DMS 273 treated with DMSO at 0.1 percent for 48 hours (cell line): ENCODE measurements at regions not wholly inside any gene's neighbourhood (a gene's known extent, or its start where the extent isn't known, plus 50 kb on each side); places are given as distances from the start of the nearest gene placed in this dataset.

Experiments used
- DNase-seq: peaks from one replicate; lab custom pipeline; 2025; lab: John Stamatoyannopoulos, UW

DNA sequence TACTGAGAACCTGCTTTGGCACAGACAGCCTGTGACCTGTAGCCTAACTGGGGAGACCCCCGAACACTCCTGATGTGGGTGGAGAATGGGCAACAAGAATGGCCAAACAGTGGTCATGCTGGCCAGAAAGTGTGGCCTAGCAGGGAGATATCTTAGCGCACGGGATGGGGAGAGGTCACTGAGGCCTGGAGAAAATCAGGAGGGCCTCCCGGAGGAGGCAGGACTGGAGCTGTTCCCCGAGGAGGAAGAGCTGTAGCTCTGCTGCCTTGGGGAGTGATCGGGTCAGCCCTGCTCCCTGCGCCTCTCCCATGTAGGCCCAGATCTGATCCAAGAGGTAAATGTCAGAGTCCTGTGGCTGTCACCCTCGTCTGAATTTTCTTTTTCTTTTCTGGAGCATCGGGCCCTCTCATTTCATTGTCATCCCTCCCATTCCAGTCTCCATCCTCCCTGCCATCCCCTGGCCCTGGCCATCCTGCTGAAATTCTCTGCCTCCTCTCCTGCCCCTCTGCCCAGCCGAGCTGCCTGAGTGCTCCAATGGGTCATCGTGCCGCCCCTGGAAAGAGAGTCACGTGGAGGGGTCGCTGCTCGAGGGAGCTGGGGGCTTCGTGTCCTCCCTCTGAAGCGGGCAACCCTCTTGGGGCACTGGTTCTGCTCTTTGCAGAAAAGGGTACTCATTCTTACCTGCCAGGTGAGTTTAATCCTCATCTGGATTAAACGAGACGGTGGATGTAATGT, 242.9 kb downstream of the HAUS1 start:
- no peak for DNase-seq

DNA sequence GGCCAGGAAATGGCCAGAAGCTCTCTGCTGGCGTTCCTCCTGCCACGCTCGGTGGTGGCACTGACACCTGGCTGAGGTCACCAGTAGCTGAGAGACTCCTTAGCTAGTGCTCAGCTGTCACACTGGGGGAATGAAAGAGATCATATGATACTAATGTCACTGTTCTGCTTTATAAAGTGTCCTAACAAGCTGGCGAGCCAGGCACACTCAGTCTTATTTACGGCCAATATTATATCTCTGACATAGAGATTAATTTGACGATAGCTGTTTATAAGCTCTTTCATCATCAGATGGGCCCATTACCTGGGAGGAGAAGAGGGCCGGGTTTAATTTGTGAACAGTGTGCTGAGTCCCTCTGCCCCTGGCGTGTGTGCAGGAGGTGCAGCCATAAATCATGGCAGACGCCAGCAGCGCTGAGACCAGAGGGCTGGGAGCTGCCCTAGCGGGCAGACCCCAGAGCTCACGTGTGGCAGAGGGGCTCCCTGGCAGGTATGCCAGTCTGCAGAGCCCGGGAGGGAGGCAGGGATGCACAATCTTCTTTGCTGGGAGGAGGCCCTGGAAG, 246.5 kb downstream of the HAUS1 start:
- DNase-seq = no peak

DNA sequence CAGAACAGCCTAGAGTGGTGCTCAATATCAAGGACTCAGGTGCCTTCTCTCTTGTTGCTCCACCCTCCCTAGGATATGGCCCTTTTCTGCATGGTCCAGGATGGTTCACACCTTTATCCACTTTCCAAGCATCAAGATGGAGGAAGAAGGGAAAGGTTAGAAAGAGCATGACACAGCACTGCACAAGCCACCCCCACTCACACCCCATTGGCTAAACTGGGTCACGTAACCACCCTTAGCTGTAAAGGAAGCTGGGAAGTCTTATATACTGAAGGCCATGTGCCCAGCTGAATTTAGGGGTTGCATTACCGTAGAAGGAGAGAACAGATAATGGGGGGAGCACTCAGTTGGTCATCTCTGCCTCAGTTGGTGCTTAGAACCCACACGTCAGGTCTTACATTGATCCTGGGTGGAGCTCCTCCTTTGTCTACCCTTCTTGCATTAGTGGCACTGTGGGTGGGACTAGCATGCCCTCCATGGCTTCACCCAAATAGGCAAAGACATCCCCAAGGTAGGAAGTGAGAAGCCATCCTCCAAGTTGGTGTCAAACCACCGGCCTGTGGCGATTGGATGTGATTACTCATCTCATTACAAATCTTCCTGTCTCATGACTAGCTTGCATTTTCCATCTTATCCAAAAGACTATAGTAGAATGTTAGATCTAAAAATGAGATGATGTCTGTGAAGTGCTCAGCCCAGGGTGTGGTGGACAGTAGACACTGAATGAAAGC, 248.5 kb downstream of the HAUS1 start:
- DNase-seq = no peak

DNA sequence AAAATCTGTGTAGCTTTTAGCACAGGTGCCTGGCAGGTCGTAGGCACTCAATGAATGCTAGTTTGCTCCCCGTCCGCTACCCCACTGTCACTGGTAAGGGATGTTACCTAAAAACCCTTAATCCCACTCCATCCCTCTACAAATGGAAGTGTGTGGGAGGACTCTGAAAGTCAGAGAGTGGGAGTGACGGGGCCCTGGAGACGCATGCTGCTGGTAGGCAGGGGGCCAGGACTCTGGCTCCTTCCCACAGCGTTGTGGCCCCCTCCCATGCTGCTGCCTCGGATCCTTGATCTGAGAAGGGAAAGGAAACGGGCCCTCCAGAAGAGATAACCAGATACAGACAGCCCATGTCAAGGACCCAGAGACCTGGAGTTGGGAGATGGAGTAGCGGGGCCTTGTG, 249.3 kb downstream of the HAUS1 start:
- no peak for DNase-seq

DNA sequence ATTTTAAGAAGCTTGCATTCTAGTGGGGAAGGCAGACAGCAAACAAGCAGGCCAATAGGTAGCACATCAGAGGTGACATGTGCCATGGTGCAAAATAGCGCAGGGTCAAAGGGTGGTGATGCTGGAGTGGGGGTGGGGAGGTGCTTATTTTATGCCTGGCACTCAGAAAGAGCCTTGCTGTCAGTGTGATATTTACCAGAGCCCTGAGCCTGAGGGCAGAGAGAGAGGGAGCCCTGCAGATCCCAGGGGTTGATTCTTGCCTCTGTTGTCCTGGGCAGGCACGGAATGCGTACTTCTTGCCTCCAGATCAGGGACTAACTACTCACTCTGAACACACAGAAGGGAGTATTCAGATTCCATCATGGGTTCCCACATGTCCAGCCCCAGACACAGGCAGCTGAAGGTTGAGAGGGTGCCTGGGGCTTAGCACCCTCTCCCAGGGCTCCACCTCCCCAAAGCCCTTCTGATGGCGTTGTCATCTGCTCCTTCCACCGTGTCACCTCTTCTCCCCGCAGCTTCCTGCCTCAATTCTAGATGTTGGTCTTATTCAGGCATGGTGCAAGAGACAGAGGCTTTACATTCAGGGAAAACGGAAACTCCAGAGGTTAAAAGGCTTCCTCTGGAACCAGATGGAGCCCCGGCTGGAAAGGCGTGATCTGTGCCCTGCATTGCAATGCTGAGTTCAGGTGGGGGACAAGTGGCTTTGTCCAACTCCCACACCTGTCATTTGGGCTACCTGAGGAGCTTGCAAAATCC, 252.3 kb downstream of the HAUS1 start:
- no peak for DNase-seq

DNA sequence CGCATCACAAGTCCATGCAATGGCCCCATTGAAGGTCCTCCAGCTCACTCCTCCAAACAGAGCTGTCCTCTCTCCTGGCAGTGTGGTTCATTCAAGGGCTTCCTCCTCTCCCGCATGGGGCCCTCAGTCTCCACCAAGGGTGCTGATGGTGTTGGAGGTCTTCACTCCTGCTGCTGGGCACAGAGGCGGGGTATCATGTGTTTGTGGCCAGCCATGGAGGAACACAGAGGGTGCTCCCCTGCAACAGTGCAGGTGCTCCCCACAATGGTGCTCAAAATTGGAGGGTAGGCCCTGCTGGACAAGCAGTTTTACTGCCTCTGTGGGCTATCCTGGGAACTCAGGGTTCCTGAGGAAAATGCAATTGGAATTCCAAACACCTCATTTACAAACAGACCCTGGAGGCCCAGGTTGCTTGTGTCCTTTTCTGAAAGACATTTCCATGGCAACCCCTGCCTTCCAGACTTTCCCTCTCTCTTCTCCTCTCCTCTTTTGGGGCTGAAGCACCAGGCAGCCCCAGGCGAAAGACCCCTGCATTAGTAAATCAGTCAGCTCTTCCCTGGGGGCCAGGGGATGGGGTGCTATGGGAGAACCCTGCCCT, 256.0 kb downstream of the HAUS1 start:
- DNase-seq = no peak

DNA sequence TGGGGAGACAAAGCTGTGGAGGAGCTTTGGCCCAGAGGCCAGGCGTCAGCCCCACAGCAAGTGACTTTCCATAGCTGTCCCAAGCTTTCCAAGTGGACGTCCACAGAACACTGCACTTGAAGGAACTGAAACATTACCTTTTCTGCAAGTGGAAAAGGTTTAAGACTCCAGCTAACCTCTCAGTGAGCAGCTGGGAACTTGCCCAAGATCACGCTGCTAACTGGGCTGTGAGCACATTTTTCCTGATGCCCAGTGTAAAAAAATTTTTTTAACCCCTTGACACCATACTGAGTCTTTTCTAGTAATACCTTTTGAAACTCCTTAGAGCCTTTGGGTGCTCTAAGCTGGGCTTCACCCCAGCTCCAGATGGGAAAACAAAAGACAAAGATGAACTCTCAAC, 256.7 kb downstream of the HAUS1 start:
- no peak for DNase-seq

DNA sequence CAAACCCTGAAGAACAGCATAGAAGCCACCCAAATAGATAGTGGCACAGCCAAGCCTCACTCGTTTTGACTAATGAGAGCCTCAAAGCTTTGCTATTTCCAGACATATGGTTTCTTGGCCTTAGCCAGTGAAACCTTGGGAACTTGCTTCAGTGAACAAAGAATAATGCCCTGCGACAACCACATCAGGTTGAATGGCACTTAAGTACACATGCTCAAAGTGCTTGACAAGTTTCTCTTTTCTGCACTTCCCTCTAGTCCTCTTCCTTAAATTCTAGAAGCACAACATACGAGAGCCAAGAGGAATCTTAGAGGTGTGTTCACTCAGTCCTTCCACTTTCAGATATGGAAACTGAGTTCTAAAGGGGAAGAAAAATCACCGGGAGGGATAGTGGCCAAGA, 258.3 kb downstream of the HAUS1 start:
- no peak for DNase-seq

DNA sequence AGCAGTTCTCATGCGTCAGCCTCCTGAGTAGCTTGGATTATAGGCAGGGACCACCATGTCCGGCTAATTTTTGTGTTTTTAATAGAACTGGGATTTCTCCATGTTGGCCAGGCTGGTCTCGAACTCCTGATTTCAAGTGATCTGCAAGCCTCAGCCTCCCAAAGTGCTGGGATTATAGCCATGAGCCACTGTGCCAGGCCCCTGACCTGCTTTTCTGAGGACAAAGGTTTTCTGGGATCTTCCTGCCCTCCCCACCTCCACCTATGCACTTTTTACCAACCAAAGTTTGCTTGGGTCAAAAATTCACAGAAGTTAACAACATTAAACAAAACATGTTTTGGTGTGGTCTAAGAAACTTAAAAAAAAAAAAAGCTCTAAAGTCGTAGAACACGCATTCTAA, 259.9 kb downstream of the HAUS1 start:
- DNase-seq = no peak

DNA sequence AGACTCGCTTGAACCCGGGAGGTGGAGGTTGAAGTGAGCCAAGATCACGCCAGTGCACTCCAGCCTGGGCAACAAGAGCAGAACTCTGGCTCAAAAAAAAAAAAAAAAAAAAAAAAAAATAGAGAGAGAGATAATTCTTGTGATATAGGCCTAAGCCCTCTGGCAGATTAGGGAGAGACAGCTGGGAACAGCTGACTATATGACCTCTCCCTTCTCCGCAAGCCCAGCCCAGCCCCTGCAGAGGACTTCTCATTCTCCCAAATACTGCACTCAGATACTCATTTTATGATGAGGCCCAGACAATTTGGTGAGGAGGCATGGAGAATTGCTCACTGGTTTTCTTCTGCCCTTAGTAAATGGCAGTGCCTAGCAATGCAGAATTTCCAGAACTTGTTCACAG, 262.0 kb downstream of the HAUS1 start:
- DNase-seq = no peak

DNA sequence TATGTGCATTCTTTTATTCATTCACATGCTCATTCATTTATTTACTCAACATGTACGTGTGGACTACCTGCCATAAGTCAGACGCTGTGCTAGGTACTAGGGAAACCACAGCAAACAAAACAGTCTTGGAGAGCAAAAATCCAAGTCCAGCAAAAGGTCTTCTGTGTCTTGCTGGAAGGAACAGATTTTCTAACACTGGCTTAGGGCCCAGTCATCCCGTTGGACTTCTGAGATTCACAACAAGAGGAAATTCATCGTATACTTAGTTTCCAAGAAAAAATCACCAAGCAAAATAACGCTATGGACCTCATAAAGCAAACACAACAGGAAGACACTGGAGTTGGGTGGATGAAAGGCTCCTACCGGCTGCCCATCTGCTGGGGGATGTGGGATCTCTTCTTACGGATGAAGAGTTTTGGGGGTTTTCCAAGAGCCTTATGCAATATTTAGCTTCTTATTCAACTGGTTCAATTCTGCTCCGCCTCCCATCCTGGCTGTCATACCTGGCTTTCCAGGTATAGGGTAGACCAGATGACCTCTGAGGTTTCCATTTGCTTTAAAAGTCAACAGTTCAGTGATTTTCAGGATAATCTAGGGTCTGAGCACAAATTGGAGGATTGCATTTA, 262.7 kb downstream of the HAUS1 start:
- no peak for DNase-seq

DNA sequence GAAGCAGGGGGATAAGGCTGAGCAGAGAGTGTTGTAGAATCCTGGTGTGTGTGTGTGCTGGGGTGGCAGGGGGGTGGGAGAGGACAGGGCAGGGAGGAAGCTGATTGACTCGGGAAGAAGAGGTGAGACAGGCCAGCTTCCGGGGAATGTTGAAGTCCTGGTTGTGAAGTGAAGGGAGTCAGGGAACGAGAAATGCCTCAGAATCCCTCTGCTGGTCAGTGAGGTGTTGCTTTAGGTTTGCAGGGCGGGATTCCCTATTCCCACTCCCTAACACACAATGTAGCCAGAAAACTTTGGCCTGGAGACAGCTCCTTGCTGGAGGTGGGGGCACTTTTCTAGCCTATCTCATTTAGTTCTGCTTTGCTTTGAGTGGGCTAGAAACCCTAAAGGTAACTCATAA, 265.1 kb downstream of the HAUS1 start:
- DNase-seq = no peak

DNA sequence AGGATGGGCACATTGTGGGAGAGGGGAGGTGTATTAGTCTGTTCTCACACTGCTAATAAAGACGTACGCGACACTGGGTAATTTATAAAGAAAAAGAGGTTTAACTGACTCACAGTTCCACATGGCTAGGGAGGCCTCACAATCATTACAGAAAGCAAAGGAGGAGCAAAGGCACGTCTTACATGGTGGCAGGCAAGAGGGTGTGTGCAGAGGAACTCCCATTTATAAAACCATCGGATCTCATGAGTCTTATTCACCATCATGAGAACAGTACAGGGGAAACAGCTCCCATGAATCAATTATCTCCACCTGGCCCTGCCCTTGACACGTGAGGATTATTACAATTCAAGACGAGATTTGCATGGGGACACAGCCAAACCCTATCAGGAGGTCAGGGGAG, 266.7 kb downstream of the HAUS1 start:
- DNase-seq = no peak

DNA sequence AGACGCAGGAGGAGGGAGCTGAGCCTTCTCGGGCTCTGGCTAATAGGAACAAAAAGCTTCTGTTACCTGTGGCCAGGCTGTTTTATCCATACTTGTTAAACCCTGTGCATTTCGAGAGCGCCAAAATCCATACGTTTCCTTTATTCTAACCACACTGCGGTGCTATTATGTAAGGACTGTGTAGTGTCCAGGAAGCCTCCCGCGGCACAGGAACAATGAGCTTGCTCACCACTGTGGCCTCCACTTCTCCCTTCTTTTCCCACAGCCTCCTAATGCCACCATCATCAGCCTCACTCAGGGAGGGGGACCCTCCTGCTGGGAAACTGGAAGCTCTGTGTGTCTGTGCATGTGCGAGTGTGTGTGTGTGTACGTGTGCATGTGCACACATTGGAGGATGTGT, 268.5 kb downstream of the HAUS1 start:
- DNase-seq = no peak

DNA sequence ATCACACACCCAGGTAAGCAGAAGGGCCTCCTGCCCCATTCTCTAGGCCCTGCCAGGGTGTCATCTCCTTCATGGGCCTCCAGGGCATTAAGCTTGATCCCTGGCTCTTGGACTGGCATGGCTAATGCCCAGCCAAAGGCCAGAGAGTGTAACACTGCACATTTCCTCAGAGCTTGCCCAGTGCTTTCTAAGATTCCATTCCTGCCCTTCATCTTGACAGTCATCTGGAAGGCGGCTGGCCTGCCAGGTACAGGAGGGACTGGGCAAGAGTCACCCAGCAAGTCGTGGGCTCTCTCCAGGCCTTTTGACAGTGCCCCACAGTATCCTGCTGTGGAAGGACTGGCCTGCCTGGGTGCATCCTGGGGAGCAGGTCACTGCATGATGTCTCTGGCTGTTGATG, 268.9 kb downstream of the HAUS1 start:
- no peak for DNase-seq

DNA sequence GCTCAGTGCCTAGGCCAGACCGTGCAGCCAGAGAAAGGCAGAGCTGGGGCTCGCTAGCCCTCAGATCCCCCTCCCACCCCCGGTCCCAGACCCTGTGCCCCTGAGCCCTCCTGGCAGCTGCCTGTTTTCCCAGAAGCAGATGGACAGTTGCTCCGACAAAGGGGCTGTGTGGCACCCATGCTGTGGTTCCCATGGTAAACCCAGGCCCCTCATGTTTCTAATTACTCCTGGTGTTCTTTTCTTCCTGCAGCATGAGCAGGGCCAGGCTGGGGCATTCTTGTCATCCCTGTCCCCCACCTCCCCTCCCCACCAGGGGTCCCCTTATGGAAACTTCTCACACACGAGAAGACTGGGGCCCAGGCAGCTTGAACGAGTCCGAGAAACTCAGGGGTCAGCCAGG, 269.6 kb downstream of the HAUS1 start:
- no peak for DNase-seq

DNA sequence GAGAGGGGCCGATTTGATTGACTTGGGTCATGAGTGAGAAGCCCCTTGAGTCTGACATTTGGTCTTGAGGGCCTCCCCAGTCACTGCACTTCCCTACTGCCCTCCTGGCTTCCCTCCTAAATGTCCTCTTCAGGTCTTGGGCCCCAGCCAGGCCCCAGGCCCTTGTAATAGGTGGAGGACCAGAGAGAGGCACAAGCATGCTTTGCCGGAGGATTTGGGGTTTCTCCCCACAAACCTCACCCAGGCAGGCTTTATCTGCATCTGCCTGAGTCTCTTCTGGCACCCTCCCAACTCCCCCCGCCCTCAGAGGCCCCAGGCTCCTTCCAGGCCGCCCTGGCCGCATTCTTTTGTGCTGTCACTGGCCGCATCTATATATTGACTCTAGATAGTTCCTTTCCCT, 270.7 kb downstream of the HAUS1 start:
- no peak for DNase-seq

DNA sequence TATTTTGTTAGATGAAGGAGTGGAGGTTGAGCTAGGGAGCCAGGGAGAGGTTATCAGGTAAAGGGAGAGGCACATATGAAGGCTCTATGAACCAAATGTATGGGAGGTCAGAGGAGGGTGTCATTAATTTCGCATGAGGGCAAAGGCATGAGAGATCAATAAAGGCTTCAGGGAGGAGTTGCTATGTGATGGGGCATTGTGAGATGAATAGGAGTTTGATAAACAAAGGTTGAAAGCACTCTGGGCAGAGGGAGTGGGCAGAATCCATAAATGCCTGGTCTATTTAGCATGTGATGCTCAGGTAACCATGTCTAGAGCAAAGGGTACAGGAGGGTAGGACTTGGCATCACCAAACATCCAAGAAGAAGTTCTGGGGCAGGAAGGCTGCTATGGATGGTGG, 273.4 kb downstream of the HAUS1 start:
- no peak for DNase-seq

DNA sequence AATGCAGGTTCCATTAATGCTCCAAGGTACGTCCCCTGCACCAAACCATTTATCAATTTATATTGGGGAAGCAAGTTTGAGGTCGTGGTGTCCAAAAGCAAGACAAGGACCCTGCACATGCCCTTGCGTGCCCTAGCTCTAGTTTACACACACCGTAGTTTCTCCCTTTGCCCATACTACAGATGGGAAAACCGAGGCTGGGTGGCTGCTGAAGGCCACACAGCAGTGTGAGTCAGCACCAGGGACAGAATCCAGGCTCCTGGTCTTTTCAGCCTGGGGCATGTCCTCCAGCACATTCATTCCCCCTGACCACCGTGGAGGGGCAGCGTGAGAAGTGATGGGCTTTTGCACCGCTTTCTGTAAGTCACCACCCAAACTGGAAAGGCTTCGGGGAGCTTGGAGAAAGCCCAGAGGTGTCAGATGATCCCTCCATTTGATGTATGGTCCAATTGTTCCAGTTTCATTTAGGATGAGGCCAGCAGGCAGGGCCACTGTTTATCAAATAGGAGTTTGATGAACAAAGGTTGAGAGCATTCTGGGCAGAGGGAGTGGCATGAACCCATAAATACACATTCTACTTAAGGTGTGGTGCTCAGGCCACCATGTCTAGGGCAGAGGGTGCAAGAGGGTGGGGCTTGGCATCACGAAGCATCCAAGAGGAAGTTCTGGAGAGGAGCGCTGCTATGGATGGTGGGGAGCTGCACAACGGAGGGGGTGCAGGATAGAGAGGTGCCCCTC, 274.1 kb downstream of the HAUS1 start:
- DNase-seq = no peak

DNA sequence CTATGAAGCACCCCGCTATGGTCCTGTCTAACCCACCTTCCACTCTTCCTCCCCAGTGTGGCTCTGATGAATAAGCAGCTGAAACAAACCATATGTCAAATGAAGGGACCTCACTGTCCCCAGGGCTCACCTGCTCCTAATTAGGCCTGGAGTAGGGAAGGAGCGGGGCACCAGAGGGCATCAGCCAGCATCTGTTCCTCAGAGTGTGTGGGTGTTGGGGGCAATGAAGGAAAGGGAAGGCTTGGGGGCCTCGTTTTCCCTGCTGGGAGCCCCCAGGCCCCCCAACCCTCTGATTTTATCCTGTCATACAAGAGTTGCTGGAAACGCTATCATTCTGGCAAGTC, 274.7 kb downstream of the HAUS1 start:
- DNase-seq = no peak

DNA sequence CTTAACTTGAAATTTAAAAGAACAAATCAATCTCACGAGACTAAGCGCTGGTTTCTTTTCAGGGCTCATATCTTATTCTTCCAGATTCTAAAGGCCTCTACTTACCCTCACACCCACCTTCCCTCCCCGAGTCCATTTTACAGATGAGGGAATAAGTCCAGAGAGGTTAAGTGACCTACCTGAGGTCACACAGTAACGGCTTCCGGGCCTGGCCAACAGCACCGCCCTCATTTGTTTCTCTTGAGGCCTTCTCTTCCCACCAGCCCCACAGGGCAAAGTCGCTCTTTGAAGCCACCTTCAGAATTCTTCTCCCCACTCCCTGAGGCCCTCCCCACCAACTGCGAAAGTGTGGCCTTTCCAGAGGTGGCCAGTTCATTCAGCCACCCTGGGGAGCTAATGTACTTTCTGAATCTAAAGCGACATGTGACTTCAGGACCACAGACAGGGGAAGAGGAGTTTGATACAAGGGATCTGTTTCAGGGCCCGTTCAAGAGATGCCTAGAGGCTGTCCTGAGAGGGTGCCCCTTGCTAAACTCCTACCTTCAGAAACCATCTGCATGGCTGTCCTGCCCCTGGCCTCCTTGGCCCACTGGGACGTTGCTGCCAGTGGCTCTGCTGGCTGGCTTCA, 275.3 kb downstream of the HAUS1 start:
- DNase-seq = no peak
